Liver (tissue), 8 donors: ENCODE measurements at regions not wholly inside any gene's neighbourhood (a gene's known extent, or its start where the extent isn't known, plus 50 kb on each side); places are given as distances from the start of the nearest gene placed in this dataset.

Experiments
- DNase-seq: peaks from one replicate; pipeline ENCODE4 v3.0.0-alpha.2; 2017; ENCODE audit warnings: low spot score
- H3K27ac ChIP-seq, 2 donors: one replicate each; pipeline ENCODE4 v1.7.0; 2013; ENCODE audit warnings: inconsistent platforms in 2 of 2, low read length in 2 of 2, control low read depth in 1 of 2, low read depth in 1 of 2, mild to moderate bottlenecking in 1 of 2
- H3K27me3 ChIP-seq, 4 donors: one replicate each; pipeline versions ENCODE4 v1.6.1 to v1.7.0; 2013; ENCODE audit warnings: low read length in 3 of 4, inconsistent platforms in 1 of 4, mild to moderate bottlenecking in 1 of 4, moderate library complexity in 1 of 4; ENCODE audit not compliant: control insufficient read depth in 4 of 4, insufficient read depth in 4 of 4
- H3K36me3 ChIP-seq, 4 donors: one replicate each; pipeline versions ENCODE4 v1.6.1 to v1.7.0; 2013; ENCODE audit warnings: low read length in 3 of 4, mild to moderate bottlenecking in 3 of 4, low read depth in 1 of 4, moderate library complexity in 1 of 4; ENCODE audit not compliant: control insufficient read depth in 4 of 4, insufficient read depth in 3 of 4
- H3K4me1 ChIP-seq, 4 donors: one replicate each; pipeline versions ENCODE4 v1.6.1 to v1.7.0; 2013; ENCODE audit warnings: low read length in 3 of 4, mild to moderate bottlenecking in 3 of 4, moderate library complexity in 1 of 4; ENCODE audit not compliant: control insufficient read depth in 4 of 4, insufficient read depth in 4 of 4
- H3K4me3 ChIP-seq, 3 donors: one replicate each; pipeline versions ENCODE4 v1.6.1 to v1.7.0; 2013; ENCODE audit warnings: low read length in 3 of 3, control low read depth in 1 of 3, low read depth in 1 of 3, mild to moderate bottlenecking in 1 of 3
- H3K9ac ChIP-seq, 2 donors: one replicate each; pipeline ENCODE4 v1.7.0; 2013; ENCODE audit warnings: low read length in 2 of 2, mild to moderate bottlenecking in 2 of 2, moderate library complexity in 2 of 2, control low read depth in 1 of 2, low read depth in 1 of 2
- H3K9me3 ChIP-seq, 4 donors: one replicate each; pipeline versions ENCODE4 v1.6.1 to v1.7.0; 2013; ENCODE audit warnings: low read length in 3 of 4; ENCODE audit not compliant: control insufficient read depth in 4 of 4
- EGR1 ChIP-seq, 2 donors: IDR thresholded peaks; 2 replicates each; pipeline ENCODE4 v1.6.1; 2016 to 2018; ENCODE audit warnings: antibody characterized with exemption in 2 of 2, low read depth in 2 of 2
- FOXA1 ChIP-seq: IDR thresholded peaks from 2 replicates; pipeline ENCODE4 v1.6.1; 2016; ENCODE audit warnings: antibody characterized with exemption
- FOXA2 ChIP-seq: IDR thresholded peaks from 2 replicates; pipeline ENCODE4 v1.6.1; 2016; ENCODE audit warnings: antibody characterized with exemption
- GABPA ChIP-seq, 2 donors: IDR thresholded peaks in 1 of 2; conservative IDR thresholded peaks in 1 of 2; 2 replicates each; pipeline ENCODE4 v1.6.1; 2016; ENCODE audit warnings: antibody characterized with exemption in 2 of 2, mild to moderate bottlenecking in 1 of 2, moderate library complexity in 1 of 2
- HNF4A ChIP-seq, 2 donors: conservative IDR thresholded peaks; 2 replicates each; pipeline ENCODE4 v1.6.1; 2016; ENCODE audit warnings: antibody characterized with exemption in 2 of 2, mild to moderate bottlenecking in 2 of 2
- HNF4G ChIP-seq: IDR thresholded peaks from 2 replicates; pipeline ENCODE4 v1.6.1; 2016; ENCODE audit warnings: antibody characterized with exemption
- JUND ChIP-seq, 2 donors: IDR thresholded peaks; 2 replicates each; pipeline ENCODE4 v1.6.1; 2016; ENCODE audit warnings: antibody characterized with exemption in 2 of 2
- NR2F2 ChIP-seq: IDR thresholded peaks from 2 replicates; pipeline ENCODE4 v1.6.1; 2016; ENCODE audit warnings: antibody characterized with exemption
- RAD21 ChIP-seq, 2 donors: IDR thresholded peaks; 2 replicates each; pipeline ENCODE4 v1.6.1; 2016; ENCODE audit warnings: antibody characterized with exemption in 2 of 2, mild to moderate bottlenecking in 2 of 2
- REST ChIP-seq: IDR thresholded peaks from 2 replicates; pipeline ENCODE4 v1.6.1; 2016; ENCODE audit warnings: antibody characterized with exemption, mild to moderate bottlenecking
- RXRA ChIP-seq, 2 donors: IDR thresholded peaks; 2 replicates each; pipeline ENCODE4 v1.6.1; 2017 to 2018; ENCODE audit warnings: antibody characterized with exemption in 2 of 2, mild to moderate bottlenecking in 1 of 2
- SP1 ChIP-seq: IDR thresholded peaks from 2 replicates; pipeline ENCODE4 v1.6.1; 2018; ENCODE audit warnings: antibody characterized with exemption, mild to moderate bottlenecking
- TAF1 ChIP-seq: conservative IDR thresholded peaks from 2 replicates; pipeline ENCODE4 v1.6.1; 2016; ENCODE audit warnings: antibody characterized with exemption, mild to moderate bottlenecking
- YY1 ChIP-seq: IDR thresholded peaks from 2 replicates; pipeline ENCODE4 v1.6.1; 2016; ENCODE audit warnings: antibody characterized with exemption, mild to moderate bottlenecking
- WGBS: extraction: QIAGEN DNeasy Blood & Tissue Kit; methylation state at CpG from one replicate; pipeline ENCODE4 v1.1.7; 2013; 5-methylcytosine and 5-hydroxymethylcytosine counted together
- TF ChIP-seq, protein P1 (sequence below): IDR thresholded peaks from 2 replicates; pipeline ENCODE4 v1.6.1; 2016; ENCODE audit warnings: antibody characterized with exemption
- TF ChIP-seq, protein P2 (sequence below): fragments of 150-350 bp; IDR thresholded peaks from 2 replicates; pipeline ENCODE4 v1.5.1; 2017; ENCODE audit warnings: improper control_type of control experiment, low read depth, low read length; ENCODE audit not compliant: missing input control
- TF ChIP-seq, protein P3 (sequence below): IDR thresholded peaks from 2 replicates; pipeline ENCODE4 v1.6.1; 2016; ENCODE audit warnings: antibody characterized with exemption
- TF ChIP-seq, protein P4 (sequence below): IDR thresholded peaks from 2 replicates; pipeline ENCODE4 v1.6.1; 2016; ENCODE audit warnings: antibody characterized with exemption
- donor health status: healthy.
- donor health status: healthy.
- donor health status: healthy.
- donor health status: healthy.
- donor health status: healthy.

DNA sequence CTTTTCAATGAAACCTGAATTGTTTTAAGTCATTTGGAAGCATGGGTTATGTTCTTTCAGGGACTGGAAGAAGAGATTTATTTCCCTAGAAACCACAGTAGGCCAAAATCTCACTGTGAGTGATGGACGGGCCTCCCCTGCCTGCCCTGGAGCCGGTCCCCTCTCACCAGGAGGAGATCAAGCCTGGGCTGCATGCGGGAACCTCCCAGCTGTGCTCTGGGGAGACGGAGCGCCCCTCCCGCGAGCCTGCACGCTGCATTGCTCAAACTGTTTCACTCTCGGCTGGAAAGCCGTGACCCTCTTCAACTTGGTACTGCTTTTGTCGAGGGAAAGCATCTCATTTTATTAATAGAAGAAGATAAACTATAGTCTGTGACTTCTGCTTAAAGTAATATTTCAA, 85.4 kb downstream of the IRX2 start:
- H3K27me3 ChIP-seq, result no peaks in the 10 kb centered on the region
- H3K9me3 ChIP-seq, result no peaks in the 10 kb centered on the region
- H3K9ac ChIP-seq, result no peak overlapping the region
- no peak for DNase-seq
- no peaks in the 10 kb centered on the region for H3K36me3 ChIP-seq
- H3K4me3 ChIP-seq, result no peak overlapping the region
- 26% methylated on average over 11 of the region's 11 CpGs for WGBS
- H3K27ac ChIP-seq, result no peak overlapping the region
- TF ChIP-seq RAD21 (IDR thresholded peaks at IDR 0.05) (no peak), JUND (IDR thresholded peaks at IDR 0.05) (no peak), EGR1 (IDR thresholded peaks at IDR 0.05; ENCODE audit: low read depth in 2 of 2) (no peak), RXRA (IDR thresholded peaks at IDR 0.05) (no peak), HNF4G (no peak), YY1 (no peak), FOXA2 (no peak), REST (no peak), GABPA (IDR thresholded peaks at IDR 0.05 in 1 of 2, conservative IDR thresholded peaks at IDR 0.05 in 1 of 2) (no peak), TAF1 (no peak), FOXA1 (no peak), NR2F2 (no peak), SP1 (no peak), HNF4A (conservative IDR thresholded peaks at IDR 0.05) (no peak)
- TF ChIP-seq, protein P1, sequence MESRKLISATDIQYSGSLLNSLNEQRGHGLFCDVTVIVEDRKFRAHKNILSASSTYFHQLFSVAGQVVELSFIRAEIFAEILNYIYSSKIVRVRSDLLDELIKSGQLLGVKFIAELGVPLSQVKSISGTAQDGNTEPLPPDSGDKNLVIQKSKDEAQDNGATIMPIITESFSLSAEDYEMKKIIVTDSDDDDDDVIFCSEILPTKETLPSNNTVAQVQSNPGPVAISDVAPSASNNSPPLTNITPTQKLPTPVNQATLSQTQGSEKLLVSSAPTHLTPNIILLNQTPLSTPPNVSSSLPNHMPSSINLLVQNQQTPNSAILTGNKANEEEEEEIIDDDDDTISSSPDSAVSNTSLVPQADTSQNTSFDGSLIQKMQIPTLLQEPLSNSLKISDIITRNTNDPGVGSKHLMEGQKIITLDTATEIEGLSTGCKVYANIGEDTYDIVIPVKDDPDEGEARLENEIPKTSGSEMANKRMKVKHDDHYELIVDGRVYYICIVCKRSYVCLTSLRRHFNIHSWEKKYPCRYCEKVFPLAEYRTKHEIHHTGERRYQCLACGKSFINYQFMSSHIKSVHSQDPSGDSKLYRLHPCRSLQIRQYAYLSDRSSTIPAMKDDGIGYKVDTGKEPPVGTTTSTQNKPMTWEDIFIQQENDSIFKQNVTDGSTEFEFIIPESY, result no peak
- TF ChIP-seq, protein P2, sequence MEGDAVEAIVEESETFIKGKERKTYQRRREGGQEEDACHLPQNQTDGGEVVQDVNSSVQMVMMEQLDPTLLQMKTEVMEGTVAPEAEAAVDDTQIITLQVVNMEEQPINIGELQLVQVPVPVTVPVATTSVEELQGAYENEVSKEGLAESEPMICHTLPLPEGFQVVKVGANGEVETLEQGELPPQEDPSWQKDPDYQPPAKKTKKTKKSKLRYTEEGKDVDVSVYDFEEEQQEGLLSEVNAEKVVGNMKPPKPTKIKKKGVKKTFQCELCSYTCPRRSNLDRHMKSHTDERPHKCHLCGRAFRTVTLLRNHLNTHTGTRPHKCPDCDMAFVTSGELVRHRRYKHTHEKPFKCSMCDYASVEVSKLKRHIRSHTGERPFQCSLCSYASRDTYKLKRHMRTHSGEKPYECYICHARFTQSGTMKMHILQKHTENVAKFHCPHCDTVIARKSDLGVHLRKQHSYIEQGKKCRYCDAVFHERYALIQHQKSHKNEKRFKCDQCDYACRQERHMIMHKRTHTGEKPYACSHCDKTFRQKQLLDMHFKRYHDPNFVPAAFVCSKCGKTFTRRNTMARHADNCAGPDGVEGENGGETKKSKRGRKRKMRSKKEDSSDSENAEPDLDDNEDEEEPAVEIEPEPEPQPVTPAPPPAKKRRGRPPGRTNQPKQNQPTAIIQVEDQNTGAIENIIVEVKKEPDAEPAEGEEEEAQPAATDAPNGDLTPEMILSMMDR, result no peak
- TF ChIP-seq, protein P3, sequence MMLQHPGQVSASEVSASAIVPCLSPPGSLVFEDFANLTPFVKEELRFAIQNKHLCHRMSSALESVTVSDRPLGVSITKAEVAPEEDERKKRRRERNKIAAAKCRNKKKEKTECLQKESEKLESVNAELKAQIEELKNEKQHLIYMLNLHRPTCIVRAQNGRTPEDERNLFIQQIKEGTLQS, result no peak
- TF ChIP-seq, protein P4, sequence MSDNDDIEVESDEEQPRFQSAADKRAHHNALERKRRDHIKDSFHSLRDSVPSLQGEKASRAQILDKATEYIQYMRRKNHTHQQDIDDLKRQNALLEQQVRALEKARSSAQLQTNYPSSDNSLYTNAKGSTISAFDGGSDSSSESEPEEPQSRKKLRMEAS, result no peak
- H3K4me1 ChIP-seq, result no peaks in the 10 kb centered on the region

DNA sequence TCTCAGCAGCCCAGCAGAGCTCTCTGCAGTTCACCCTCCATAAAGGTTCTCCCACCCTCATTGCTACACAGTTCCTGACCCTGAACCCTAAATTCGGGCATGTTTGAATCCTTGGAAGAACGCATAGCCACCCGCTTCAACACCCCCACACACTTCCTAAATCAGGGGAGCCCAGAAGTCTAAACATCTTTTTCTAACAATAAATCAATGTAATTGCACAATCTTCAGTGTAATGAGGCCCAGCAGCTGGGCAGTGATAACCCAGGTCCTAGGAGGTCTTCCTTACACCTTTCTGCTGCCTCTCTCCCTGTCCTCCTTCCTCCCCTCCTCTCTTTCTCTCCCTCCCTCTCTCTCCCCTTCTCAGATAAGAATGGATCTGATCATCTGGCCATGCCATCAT, 88.0 kb downstream of the IRX2 start:
- no peak for DNase-seq
- Histone ChIP-seq H3K27ac (no peak overlapping the region), H3K36me3 (no peaks in the 10 kb centered on the region), H3K27me3 (peaks cover 0 to under 1% (median 0%) of the 10 kb centered on the region in 4 donors), H3K4me1 (no peaks in the 10 kb centered on the region), H3K4me3 (no peak overlapping the region), H3K9ac (no peak overlapping the region), H3K9me3 (no peaks in the 10 kb centered on the region)
- WGBS, result 48% methylated on average over 3 of the region's 3 CpGs
- no peak for TF ChIP-seq REST
- no peak for TF ChIP-seq GABPA (IDR thresholded peaks at IDR 0.05 in 1 of 2, conservative IDR thresholded peaks at IDR 0.05 in 1 of 2)
- TF ChIP-seq RXRA (IDR thresholded peaks at IDR 0.05), result no peak
- TF ChIP-seq, protein P4, result no peak
- TF ChIP-seq, protein P1, result no peak
- TF ChIP-seq SP1, result no peak
- no peak for TF ChIP-seq FOXA2
- TF ChIP-seq HNF4G, result no peak
- TF ChIP-seq NR2F2, result no peak
- no peak for TF ChIP-seq JUND (IDR thresholded peaks at IDR 0.05)
- TF ChIP-seq, protein P3, result no peak
